RPMI8226 (cell line): ENCODE measurements at regions not wholly inside any gene's neighbourhood (a gene's known extent, or its start where the extent isn't known, plus 50 kb on each side); places are given as distances from the start of the nearest gene placed in this dataset.
A peak's percentile ranks its signal among the peaks of the same experiment; 100 is the strongest.
"Not testable (repeated sequence)": the region's sequence is repeated elsewhere in the genome, so short reads cannot be mapped to it uniquely, and the experiment has no call there.

Source experiments
- DNase-seq: peaks from one replicate; pipeline ENCODE4 v3.0.0-alpha.2; 2015

GRCh38 chr2:182598626-182599025 lies 117.4 kb upstream of the DNAJC10 start:
- no peak for DNase-seq

- DNase-seq, result no peak
These were observed 110.9 kb upstream of the DNAJC10 start for GRCh38 chr2:182605166-182605565.

GRCh38 chr2:182606728-182607681 lies 109.1 kb upstream of the DNAJC10 start:
- DNase-seq, result peak; percentile 28

GRCh38 chr2:182608181-182608845 lies 107.7 kb upstream of the DNAJC10 start:
- DNase-seq, result no peak

- not testable (repeated sequence) for DNase-seq
These were observed 107.1 kb upstream of the DNAJC10 start for GRCh38 chr2:182609005-182609404.

- DNase-seq, result no peak
These were observed 105.8 kb upstream of the DNAJC10 start for GRCh38 chr2:182610231-182610630.

- DNase-seq, result no peak
These were observed 105.0 kb upstream of the DNAJC10 start for GRCh38 chr2:182611009-182611408.

- no peak for DNase-seq
These were observed 101.0 kb upstream of the DNAJC10 start for GRCh38 chr2:182615036-182615435.

GRCh38 chr2:182616471-182617393 lies 99.3 kb upstream of the DNAJC10 start:
- no peak for DNase-seq

GRCh38 chr2:182618672-182619079 lies 97.4 kb upstream of the DNAJC10 start:
- no peak for DNase-seq

- DNase-seq, result no peak
These were observed 96.8 kb upstream of the DNAJC10 start for GRCh38 chr2:182619276-182619675.

- no peak for DNase-seq
These were observed 94.9 kb upstream of the DNAJC10 start for GRCh38 chr2:182621191-182621590.

GRCh38 chr2:182621810-182622209 lies 94.2 kb upstream of the DNAJC10 start:
- no peak for DNase-seq

- DNase-seq, result no peak
These were observed 93.8 kb upstream of the DNAJC10 start for GRCh38 chr2:182622231-182622630.

GRCh38 chr2:182625814-182626213 lies 90.2 kb upstream of the DNAJC10 start:
- peak; percentile 25 for DNase-seq

- DNase-seq, result no peak
These were observed 87.1 kb upstream of the DNAJC10 start for GRCh38 chr2:182628916-182629315.

- no peak for DNase-seq
These were observed 85.8 kb upstream of the DNAJC10 start for GRCh38 chr2:182630207-182630606.

- DNase-seq, result no peak
These were observed 84.8 kb upstream of the DNAJC10 start for GRCh38 chr2:182631299-182631698.

- no peak for DNase-seq
These were observed 81.7 kb upstream of the DNAJC10 start for GRCh38 chr2:182634386-182634785.

- DNase-seq, result no peak
These were observed 79.4 kb upstream of the DNAJC10 start for GRCh38 chr2:182636699-182637098.

- DNase-seq, result no peak
These were observed 77.4 kb upstream of the DNAJC10 start for GRCh38 chr2:182638667-182639066.

GRCh38 chr2:182639971-182640370 lies 76.1 kb upstream of the DNAJC10 start:
- DNase-seq, result no peak

- DNase-seq, result peak; percentile 55
These were observed 73.7 kb upstream of the DNAJC10 start for GRCh38 chr2:182642328-182642727.
